ENCODE measurements at regions not wholly inside any gene's neighbourhood (a gene's known extent, or its start where the extent isn't known, plus 50 kb on each side); places are given as distances from the start of the nearest gene placed in this dataset.

- TF ChIP-seq CTCF (IDR thresholded peaks at IDR 0.05) (no peak), POLR2A (IDR thresholded peaks at IDR 0.05) (no peak), POLR2AphosphoS5 (IDR thresholded peaks at IDR 0.05) (no peak)
These were observed 248.1 kb upstream of the GADL1 start for GRCh38 chr3:31142543-31142942.

Measured in prostate gland (tissue), 2 donors.